ENCODE measurements at regions not wholly inside any gene's neighbourhood (a gene's known extent, or its start where the extent isn't known, plus 50 kb on each side); places are given as distances from the start of the nearest gene placed in this dataset.
"Not testable (repeated sequence)": the region's sequence is repeated elsewhere in the genome, so short reads cannot be mapped to it uniquely, and the experiment has no call there.

DNA sequence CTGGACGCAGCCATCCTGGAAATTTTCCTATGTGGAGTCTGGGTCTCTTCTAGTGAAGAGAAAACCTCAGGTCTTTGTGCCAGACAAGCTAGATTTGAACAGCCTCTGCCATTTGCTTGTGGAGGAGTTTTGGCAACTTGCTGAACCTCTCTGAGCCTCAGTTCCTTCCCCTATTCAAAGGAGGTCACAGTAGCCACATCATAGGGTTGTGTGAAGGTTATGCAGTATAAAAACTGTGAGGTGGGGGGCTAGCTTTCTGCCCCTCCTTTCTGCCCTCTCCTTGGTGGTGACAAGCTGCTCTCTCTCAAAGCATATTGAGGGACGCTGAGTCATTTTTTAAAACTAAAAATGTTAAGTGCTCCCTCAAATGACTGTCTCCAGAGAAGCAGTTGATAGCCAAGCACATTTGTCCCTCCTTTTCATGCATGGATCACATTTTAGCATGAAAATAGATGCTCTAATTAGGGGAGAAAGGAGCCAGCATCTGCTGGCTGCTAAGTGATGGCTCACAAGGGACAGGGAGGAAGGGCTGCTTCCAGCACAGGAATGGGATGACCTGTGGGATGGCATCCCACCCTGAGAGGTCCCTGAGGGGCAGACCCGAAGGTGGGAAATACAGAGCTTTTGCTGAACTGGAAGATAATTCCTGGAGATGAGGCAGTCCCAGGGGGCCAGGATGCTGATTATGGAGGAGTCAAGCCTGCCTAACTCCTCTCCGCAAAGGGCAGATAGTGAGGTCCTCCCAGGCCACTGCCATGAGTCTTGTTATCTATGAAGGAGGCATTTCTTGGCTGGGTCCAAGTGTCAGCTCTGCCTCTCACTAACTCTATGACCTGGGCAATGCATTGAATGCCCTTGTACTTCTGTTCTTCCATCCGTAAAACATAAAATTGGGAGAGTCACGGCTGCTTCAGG, 218.8 kb downstream of the RAB11FIP4 start:
- Histone ChIP-seq H3K4me3 (no peak overlapping the region), H3K27me3 (no peaks in the 10 kb centered on the region), H3K36me3 (no peaks in the 10 kb centered on the region), H3K9me3 (ENCODE audit: low read depth) (no peaks in the 10 kb centered on the region), H3K4me1 (ENCODE audit: low read depth) (no peaks in the 10 kb centered on the region), H3K27ac (no peak overlapping the region)
- no peak for DNase-seq (ENCODE audit: low read depth in 1 of 2, low spot score in 1 of 2)
- TF ChIP-seq, protein P1, sequence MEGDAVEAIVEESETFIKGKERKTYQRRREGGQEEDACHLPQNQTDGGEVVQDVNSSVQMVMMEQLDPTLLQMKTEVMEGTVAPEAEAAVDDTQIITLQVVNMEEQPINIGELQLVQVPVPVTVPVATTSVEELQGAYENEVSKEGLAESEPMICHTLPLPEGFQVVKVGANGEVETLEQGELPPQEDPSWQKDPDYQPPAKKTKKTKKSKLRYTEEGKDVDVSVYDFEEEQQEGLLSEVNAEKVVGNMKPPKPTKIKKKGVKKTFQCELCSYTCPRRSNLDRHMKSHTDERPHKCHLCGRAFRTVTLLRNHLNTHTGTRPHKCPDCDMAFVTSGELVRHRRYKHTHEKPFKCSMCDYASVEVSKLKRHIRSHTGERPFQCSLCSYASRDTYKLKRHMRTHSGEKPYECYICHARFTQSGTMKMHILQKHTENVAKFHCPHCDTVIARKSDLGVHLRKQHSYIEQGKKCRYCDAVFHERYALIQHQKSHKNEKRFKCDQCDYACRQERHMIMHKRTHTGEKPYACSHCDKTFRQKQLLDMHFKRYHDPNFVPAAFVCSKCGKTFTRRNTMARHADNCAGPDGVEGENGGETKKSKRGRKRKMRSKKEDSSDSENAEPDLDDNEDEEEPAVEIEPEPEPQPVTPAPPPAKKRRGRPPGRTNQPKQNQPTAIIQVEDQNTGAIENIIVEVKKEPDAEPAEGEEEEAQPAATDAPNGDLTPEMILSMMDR (IDR thresholded peaks at IDR 0.05; ENCODE audit: low read depth, low read length): no peak

DNA sequence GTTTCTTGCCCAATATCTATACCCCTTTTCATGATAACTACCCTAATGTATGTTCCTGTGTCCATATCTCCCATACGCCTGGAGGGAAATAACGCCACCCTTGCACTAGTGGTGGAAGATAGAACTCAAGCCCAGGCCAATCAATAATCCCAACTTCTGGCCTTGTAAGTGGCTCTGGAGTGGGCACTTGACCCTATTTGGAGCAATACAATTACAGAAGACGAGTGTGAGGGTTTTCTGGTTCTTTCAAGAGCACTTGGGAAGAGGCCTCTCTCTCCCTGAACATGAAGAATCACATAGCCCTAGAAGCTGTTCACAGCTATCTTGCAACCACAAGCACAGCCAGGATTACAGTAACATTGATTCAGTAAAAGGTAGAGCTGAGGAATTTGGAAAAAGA, 217.9 kb downstream of the RAB11FIP4 start:
- TF ChIP-seq, protein P1 (IDR thresholded peaks at IDR 0.05; ENCODE audit: low read depth, low read length): no peak
- Histone ChIP-seq H3K36me3 (no peaks in the 10 kb centered on the region), H3K4me3 (no peak overlapping the region), H3K27me3 (no peaks in the 10 kb centered on the region), H3K4me1 (ENCODE audit: low read depth) (no peaks in the 10 kb centered on the region), H3K27ac (no peak overlapping the region), H3K9me3 (ENCODE audit: low read depth) (no peaks in the 10 kb centered on the region)
- DNase-seq (ENCODE audit: low read depth in 1 of 2, low spot score in 1 of 2): peak in 1 of 2 donors; percentile 59

DNA sequence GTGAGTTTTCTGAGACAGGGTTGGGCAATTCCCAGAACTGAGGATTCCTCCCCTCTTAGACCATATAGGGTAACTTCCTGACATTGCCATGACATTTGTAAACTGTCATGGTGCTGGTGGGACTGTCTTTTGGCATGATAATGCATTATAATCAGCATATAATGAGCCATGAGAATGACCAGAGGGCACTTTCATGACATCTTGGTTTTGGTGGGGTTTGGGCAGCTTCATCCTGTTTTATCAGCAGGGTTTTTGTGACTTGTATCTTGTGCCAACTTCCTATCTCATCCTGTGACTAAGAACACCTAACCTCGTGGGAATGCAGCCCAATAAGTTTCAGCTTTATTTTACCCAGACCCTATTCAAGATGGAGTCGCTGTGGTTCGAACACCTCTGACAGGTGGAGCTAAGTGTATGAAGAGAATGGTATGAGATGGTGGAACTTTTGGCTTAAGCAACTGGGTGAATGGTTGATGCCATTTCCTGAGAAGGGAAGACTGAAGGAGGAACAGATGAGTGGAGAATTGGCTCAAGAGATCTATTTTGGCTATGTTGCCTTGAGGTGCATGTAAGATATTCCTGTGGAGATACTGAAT, 217.3 kb downstream of the RAB11FIP4 start:
- Histone ChIP-seq H3K4me3 (no peak overlapping the region), H3K4me1 (ENCODE audit: low read depth) (no peaks in the 10 kb centered on the region), H3K27ac (no peak overlapping the region), H3K36me3 (no peaks in the 10 kb centered on the region), H3K9me3 (ENCODE audit: low read depth) (no peaks in the 10 kb centered on the region), H3K27me3 (no peaks in the 10 kb centered on the region)
- TF ChIP-seq, protein P1 (IDR thresholded peaks at IDR 0.05; ENCODE audit: low read depth, low read length): no peak
- DNase-seq (ENCODE audit: low read depth in 1 of 2, low spot score in 1 of 2): no peak

DNA sequence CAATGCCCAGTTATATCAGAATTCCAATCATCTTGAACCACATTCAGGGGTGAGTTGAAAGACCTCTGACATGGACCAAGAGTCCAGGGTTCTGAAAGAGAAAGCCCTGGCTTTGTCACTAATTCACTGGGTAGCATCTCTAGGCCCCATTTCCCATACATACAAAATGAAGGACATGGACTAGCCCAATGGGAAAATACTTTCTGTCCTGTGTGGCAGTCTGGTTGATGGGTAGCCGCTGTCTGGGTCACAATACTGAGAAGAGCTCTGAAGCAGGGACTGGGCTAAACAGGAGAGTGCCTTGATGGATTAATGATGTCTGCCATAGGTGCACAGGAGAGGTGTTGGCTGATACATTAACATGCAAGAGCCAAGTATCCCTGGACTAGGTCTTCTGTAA, 214.3 kb downstream of the RAB11FIP4 start:
- TF ChIP-seq, protein P1 (IDR thresholded peaks at IDR 0.05; ENCODE audit: low read depth, low read length): no peak
- Histone ChIP-seq H3K9me3 (ENCODE audit: low read depth) (no peaks in the 10 kb centered on the region), H3K27me3 (no peaks in the 10 kb centered on the region), H3K27ac (no peak overlapping the region), H3K36me3 (no peaks in the 10 kb centered on the region), H3K4me1 (ENCODE audit: low read depth) (no peaks in the 10 kb centered on the region), H3K4me3 (no peak overlapping the region)
- no peak for DNase-seq (ENCODE audit: low read depth in 1 of 2, low spot score in 1 of 2)

DNA sequence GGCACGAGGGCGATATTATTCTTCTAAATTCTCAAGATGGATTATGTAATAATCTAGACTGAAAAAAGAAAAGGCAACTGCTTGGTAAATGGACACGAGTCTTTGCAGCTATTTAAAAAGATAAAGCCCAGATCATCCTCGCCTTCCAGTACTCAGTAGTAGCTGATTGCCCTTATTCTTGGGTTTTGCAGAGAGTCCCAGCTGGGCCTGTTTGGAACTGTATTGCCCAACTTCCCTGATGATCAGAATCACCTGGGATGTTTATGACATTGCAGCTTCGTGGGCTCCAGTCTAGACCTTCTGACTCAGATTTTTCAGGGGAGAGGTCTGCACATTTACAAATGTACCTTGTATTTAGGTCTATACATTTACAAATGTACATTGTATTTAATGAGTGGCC, 213.5 kb downstream of the RAB11FIP4 start:
- H3K4me3 ChIP-seq: no peak overlapping the region
- TF ChIP-seq, protein P1 (IDR thresholded peaks at IDR 0.05; ENCODE audit: low read depth, low read length): no peak
- no peak for DNase-seq (ENCODE audit: low read depth in 1 of 2, low spot score in 1 of 2)
- no peaks in the 10 kb centered on the region for H3K27me3 ChIP-seq
- H3K27ac ChIP-seq: no peak overlapping the region
- no peaks in the 10 kb centered on the region for H3K4me1 ChIP-seq (ENCODE audit: low read depth)
- H3K9me3 ChIP-seq (ENCODE audit: low read depth): no peaks in the 10 kb centered on the region
- no peaks in the 10 kb centered on the region for H3K36me3 ChIP-seq

DNA sequence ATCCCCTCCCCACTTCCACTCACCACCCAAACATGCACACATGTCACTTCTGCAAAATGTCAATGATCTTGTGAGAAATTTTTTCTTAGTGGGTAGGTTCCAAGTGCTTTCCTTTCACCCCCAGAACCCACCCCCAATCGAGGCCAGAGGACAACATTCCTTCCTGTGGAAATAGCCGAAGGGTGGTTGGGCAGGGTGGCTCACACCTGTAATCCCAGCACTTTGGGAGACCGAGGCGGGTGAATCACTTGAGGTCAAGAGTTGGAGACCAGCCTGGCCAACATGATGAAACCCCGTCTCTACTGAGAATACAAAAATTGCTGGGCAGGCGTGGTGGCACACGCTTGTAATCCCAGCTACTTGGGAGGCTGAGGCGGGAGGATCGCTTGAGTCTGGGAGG, 208.7 kb downstream of the RAB11FIP4 start:
- not testable (repeated sequence) for H3K4me3 ChIP-seq; DNase-seq (ENCODE audit: low read depth in 1 of 2, low spot score in 1 of 2); H3K36me3 ChIP-seq; H3K4me1 ChIP-seq (ENCODE audit: low read depth); H3K9me3 ChIP-seq (ENCODE audit: low read depth); H3K27ac ChIP-seq; H3K27me3 ChIP-seq

Measured in cardiac muscle cell (in vitro differentiated cells and primary cell).